Endothelial cell of umbilical vein (primary cell): ENCODE measurements at regions not wholly inside any gene's neighbourhood (a gene's known extent, or its start where the extent isn't known, plus 50 kb on each side); places are given as distances from the start of the nearest gene placed in this dataset.

Source experiments
- BruUV-seq: library from RNA; stranded (reverse); fragments of 400-500 nt; replicated peaks from 2 replicates; lab custom pipeline; 2021; lab: Mats Ljungman, UMichigan
- CTCF ChIA-PET: fragments of 300-600, 350-600 bp; sonication (Branson Sonifier 250); formaldehyde crosslinking; loops from one replicate; lab custom pipeline; 2021; ENCODE audit warnings: antibody characterized with exemption, inconsistent platforms; lab: Charles Lee
- POLR2A ChIA-PET: fragments of 300-600, 350-600 bp; sonication (Branson Sonifier 250); formaldehyde crosslinking; loops from one replicate; lab custom pipeline; 2021; ENCODE audit warnings: antibody characterized with exemption, inconsistent platforms; lab: Charles Lee
- DNase-seq: peaks from one replicate; pipeline ENCODE4 v3.0.0-alpha.2; 2011; ENCODE audit warnings: low read depth, low spot score
- FAIRE-seq: peaks from 2 replicates; lab custom pipeline; 2011; peaks lifted over from hg19 to GRCh38; lab: Jason Lieb, UNC
- H2AFZ ChIP-seq: 2 replicates; pipeline ENCODE4 v1.6.0; 2012; ENCODE audit warnings: low read depth, low read length, control low read depth, inconsistent platforms
- H3K27ac ChIP-seq: 2 replicates; pipeline ENCODE4 v1.5.1; 2011; ENCODE audit warnings: low read depth, mild to moderate bottlenecking, control low read depth, low read length, moderate library complexity; ENCODE audit not compliant: insufficient read depth
- H3K27me3 ChIP-seq, 2 experiments: 2 replicates each; pipeline versions ENCODE4 v1.6.0 to v1.6.1; 2011; ENCODE audit warnings: low read length in 2 of 2, mixed read lengths in 1 of 2; ENCODE audit not compliant: control insufficient read depth in 2 of 2, insufficient read depth in 2 of 2
- H3K36me3 ChIP-seq, 2 experiments: 2 replicates in 1 of 2; 3 replicates in 1 of 2; pipeline ENCODE4 v1.5.1; 2011; ENCODE audit warnings: low read length in 2 of 2, mild to moderate bottlenecking in 1 of 2, moderate library complexity in 1 of 2; ENCODE audit not compliant: control insufficient read depth in 2 of 2, insufficient read depth in 2 of 2; ENCODE audit errors: extremely low read depth in 1 of 2
- H3K4me1 ChIP-seq: 3 replicates; pipeline ENCODE4 v1.5.1; 2011; ENCODE audit warnings: mild to moderate bottlenecking, low read length; ENCODE audit not compliant: control insufficient read depth, insufficient read depth; ENCODE audit errors: extremely low read depth
- H3K4me2 ChIP-seq: 2 replicates; pipeline ENCODE4 v1.6.1; 2011; ENCODE audit warnings: low read length, control low read depth, mixed read lengths; ENCODE audit not compliant: insufficient read depth
- H3K4me3 ChIP-seq, 3 experiments: fragments of 200-600 bp in 1 of 3; sonication (generic), shearing (Covaris generic) in 1 of 3; replicated peaks in 1 of 3; 2 replicates each; pipeline ENCODE4 v1.5.1; 2011 to 2016; ENCODE audit warnings: control low read depth in 3 of 3, low read length in 3 of 3, mild to moderate bottlenecking in 2 of 3, inconsistent platforms in 1 of 3, low read depth in 1 of 3, moderate library complexity in 1 of 3; ENCODE audit not compliant: insufficient read depth in 1 of 3
- H3K79me2 ChIP-seq: 2 replicates; pipeline ENCODE4 v1.6.0; 2012; ENCODE audit warnings: low read length, inconsistent platforms; ENCODE audit not compliant: control insufficient read depth, insufficient read depth
- H3K9ac ChIP-seq: replicated peaks from 2 replicates; pipeline ENCODE3; 2011; ENCODE audit warnings: low read length, control low read depth; ENCODE audit not compliant: insufficient read depth; ENCODE audit errors: extremely low read depth
- H3K9me1 ChIP-seq: replicated peaks from 3 replicates; pipeline ENCODE4 v1.6.0; 2011; ENCODE audit warnings: mild to moderate bottlenecking, low read length; ENCODE audit not compliant: control insufficient read depth, insufficient read depth; ENCODE audit errors: extremely low read depth
- H3K9me3 ChIP-seq: replicated peaks from 2 replicates; pipeline ENCODE4 v1.5.1; 2012; ENCODE audit warnings: low read length, inconsistent platforms; ENCODE audit not compliant: control insufficient read depth, insufficient read depth
- H4K20me1 ChIP-seq: replicated peaks from 2 replicates; pipeline ENCODE3; 2011; ENCODE audit warnings: mild to moderate bottlenecking, low read length; ENCODE audit not compliant: control insufficient read depth, insufficient read depth; ENCODE audit errors: extremely low read depth
- EZH2 ChIP-seq: IDR thresholded peaks from 2 replicates; pipeline ENCODE4 v1.6.1; 2012; ENCODE audit warnings: borderline replicate concordance, low read depth, mild to moderate bottlenecking, moderate library complexity, low read length, inconsistent platforms; ENCODE audit not compliant: severe bottlenecking
- FOS ChIP-seq: IDR thresholded peaks from 2 replicates; pipeline ENCODE4 v1.6.1; 2011; ENCODE audit warnings: mild to moderate bottlenecking, low read length, moderate library complexity, borderline replicate concordance; ENCODE audit not compliant: insufficient read depth
- GATA2 ChIP-seq: IDR thresholded peaks from 2 replicates; pipeline ENCODE4 v1.7.0; 2011; ENCODE audit warnings: low read depth, mild to moderate bottlenecking, moderate library complexity, mixed read lengths, low read length; ENCODE audit not compliant: insufficient read length, insufficient read depth
- JUN ChIP-seq: IDR thresholded peaks from 2 replicates; pipeline ENCODE4 v1.6.1; 2011; ENCODE audit warnings: borderline replicate concordance, low read depth; ENCODE audit not compliant: insufficient read length, insufficient read depth
- MAX ChIP-seq: IDR thresholded peaks from 2 replicates; pipeline ENCODE4 v1.6.1; 2011; ENCODE audit not compliant: insufficient read depth, insufficient read length
- MYC ChIP-seq: IDR thresholded peaks from one replicate; pipeline ENCODE4 v1.6.1; 2011; ENCODE audit warnings: mild to moderate bottlenecking, low read depth, low read length
- POLR2A ChIP-seq: IDR thresholded peaks from 2 replicates; pipeline ENCODE4 v1.6.1; 2012; ENCODE audit warnings: low read depth, mild to moderate bottlenecking, control low read depth, low read length
- POLR2AphosphoS5 ChIP-seq: IDR thresholded peaks from 2 replicates; pipeline ENCODE4 v1.6.1; 2012; ENCODE audit warnings: low read depth, mild to moderate bottlenecking, control low read depth, low read length, moderate library complexity; ENCODE audit not compliant: insufficient read depth
- dilution Hi-C: fragments of 300-500 bp; cut with MboI; formaldehyde crosslinking; loops from one replicate; pipeline ENCODE4 v1.15.0; 2019; ENCODE audit warnings: low sequenced_read_pairs; ENCODE audit not compliant: extremely low pct_ligation_motif_present
- intact Hi-C: fragments of 100-400 bp; cut with micrococcal nuclease; formaldehyde crosslinking; loops from one replicate; pipeline ENCODE4 v1.10.0; 2022
- TF ChIP-seq, protein P1 (sequence below), 2 donors: IDR thresholded peaks; 1 replicate in 1 of 2; 2 replicates in 1 of 2; pipeline ENCODE4 v1.5.1; 2011; ENCODE audit warnings: low read length in 2 of 2, mild to moderate bottlenecking in 2 of 2, moderate library complexity in 2 of 2, control low read depth in 1 of 2, inconsistent platforms in 1 of 2, low read depth in 1 of 2; ENCODE audit not compliant: insufficient read depth in 1 of 2; ENCODE audit errors: extremely low read depth in 1 of 2

GRCh38 chr18:70673831-70674230 is 385.0 kb downstream of the SOCS6 start:
- Histone ChIP-seq H3K27ac (no peak overlapping the region), H2AFZ (no peak overlapping the region), H3K27me3 (no peaks in the 10 kb centered on the region), H3K4me2 (no peak overlapping the region), H3K9ac (no peak overlapping the region), H3K4me1 (no peaks in the 10 kb centered on the region), H4K20me1 (no peaks in the 10 kb centered on the region), H3K9me1 (no peaks in the 10 kb centered on the region), H3K36me3 (no peaks in the 10 kb centered on the region), H3K9me3 (peaks cover 2% of the 10 kb centered on the region), H3K79me2 (no peaks in the 10 kb centered on the region), H3K4me3 (no peak overlapping the region)
- no peak for FAIRE-seq
- no peak for DNase-seq
- CTCF ChIA-PET: interaction anchor here (1.3 kb wide), 1 partner anchor 9 kb away, joined by 4 read pairs; no protein-coding TSS in a partner anchor
- dilution Hi-C loops: no loop called here
- POLR2A ChIA-PET: no interaction called here
- no TSS peak for BruUV-seq
- intact Hi-C loops: no loop called here
- no peak for TF ChIP-seq POLR2AphosphoS5
- TF ChIP-seq MAX: no peak
- TF ChIP-seq POLR2A: no peak
- TF ChIP-seq FOS: no peak
- TF ChIP-seq, protein P1, sequence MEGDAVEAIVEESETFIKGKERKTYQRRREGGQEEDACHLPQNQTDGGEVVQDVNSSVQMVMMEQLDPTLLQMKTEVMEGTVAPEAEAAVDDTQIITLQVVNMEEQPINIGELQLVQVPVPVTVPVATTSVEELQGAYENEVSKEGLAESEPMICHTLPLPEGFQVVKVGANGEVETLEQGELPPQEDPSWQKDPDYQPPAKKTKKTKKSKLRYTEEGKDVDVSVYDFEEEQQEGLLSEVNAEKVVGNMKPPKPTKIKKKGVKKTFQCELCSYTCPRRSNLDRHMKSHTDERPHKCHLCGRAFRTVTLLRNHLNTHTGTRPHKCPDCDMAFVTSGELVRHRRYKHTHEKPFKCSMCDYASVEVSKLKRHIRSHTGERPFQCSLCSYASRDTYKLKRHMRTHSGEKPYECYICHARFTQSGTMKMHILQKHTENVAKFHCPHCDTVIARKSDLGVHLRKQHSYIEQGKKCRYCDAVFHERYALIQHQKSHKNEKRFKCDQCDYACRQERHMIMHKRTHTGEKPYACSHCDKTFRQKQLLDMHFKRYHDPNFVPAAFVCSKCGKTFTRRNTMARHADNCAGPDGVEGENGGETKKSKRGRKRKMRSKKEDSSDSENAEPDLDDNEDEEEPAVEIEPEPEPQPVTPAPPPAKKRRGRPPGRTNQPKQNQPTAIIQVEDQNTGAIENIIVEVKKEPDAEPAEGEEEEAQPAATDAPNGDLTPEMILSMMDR (IDR thresholded peaks at IDR 0.05; ENCODE audit: extremely low read depth in 1 of 2, insufficient read depth in 1 of 2, low read depth in 1 of 2, low read length in 2 of 2): no peak
- TF ChIP-seq EZH2: no peak
- no peak for TF ChIP-seq GATA2
- no peak for TF ChIP-seq JUN
- no peak for TF ChIP-seq MYC
